Right atrium auricular region (tissue), 2 donors: ENCODE measurements at regions not wholly inside any gene's neighbourhood (a gene's known extent, or its start where the extent isn't known, plus 50 kb on each side); places are given as distances from the start of the nearest gene placed in this dataset.
"Not testable (repeated sequence)": the region's sequence is repeated elsewhere in the genome, so short reads cannot be mapped to it uniquely, and the experiment has no call there.

Source experiments
- DNase-seq: peaks from one replicate; pipeline ENCODE4 v3.0.0-alpha.2; 2019; ENCODE audit warnings: low spot score
- H3K27ac ChIP-seq, 2 donors: fragments of 200-600 bp; sonication (generic); 1 replicate in 1 of 2; 2 replicates in 1 of 2; pipeline ENCODE4 v1.5.1; 2016 to 2019
- H3K27me3 ChIP-seq, 2 donors: fragments of 200-600 bp; sonication (generic); one replicate each; pipeline versions ENCODE4 v1.5.1 to v1.6.0; 2017 to 2019
- H3K36me3 ChIP-seq: fragments of 200-600 bp; sonication (generic); one replicate; pipeline ENCODE4 v1.5.1; 2016
- H3K4me1 ChIP-seq, 2 donors: fragments of 200-600 bp; sonication (generic); one replicate each; pipeline versions ENCODE4 v1.5.1 to v1.6.0; 2017 to 2019
- H3K4me3 ChIP-seq, 2 donors: fragments of 200-600 bp; sonication (generic); 1 replicate in 1 of 2; 2 replicates in 1 of 2; pipeline ENCODE4 v1.5.1; 2017 to 2019; ENCODE audit warnings: mild to moderate bottlenecking in 1 of 2, moderate library complexity in 1 of 2
- H3K9me3 ChIP-seq, 2 donors: fragments of 200-600 bp; sonication (generic); one replicate each; pipeline ENCODE4 v1.5.1; 2019
- CTCF ChIP-seq, 2 donors: fragments of 200-600 bp; sonication (generic); IDR thresholded peaks; one replicate each; pipeline ENCODE4 v1.5.1; 2019; ENCODE audit warnings: antibody characterized with exemption in 2 of 2

DNA sequence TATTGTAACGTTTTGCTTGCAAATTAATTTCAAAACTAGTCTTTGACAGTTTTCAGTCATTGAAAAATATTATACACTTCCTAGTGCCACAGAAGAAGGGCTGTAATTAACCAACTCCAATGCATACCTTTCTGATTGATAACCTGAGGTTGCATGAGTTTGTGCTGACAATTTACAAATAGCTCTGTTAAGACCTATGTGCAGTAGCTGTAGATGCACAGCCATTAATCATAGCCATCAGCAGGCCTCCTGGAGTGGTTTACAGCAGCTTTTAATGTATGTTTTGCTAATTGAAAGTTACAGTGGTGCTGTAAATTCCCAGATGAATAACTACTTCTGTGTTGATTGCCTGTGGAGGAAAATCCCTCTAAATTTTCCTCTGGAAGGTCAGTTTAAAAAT, 758.1 kb downstream of the SH3BGRL start:
- Histone ChIP-seq H3K4me3 (no peak overlapping the region), H3K27ac (no peak overlapping the region), H3K9me3 (no peaks in the 10 kb centered on the region), H3K36me3 (no peaks in the 10 kb centered on the region), H3K27me3 (no peaks in the 10 kb centered on the region), H3K4me1 (no peaks in the 10 kb centered on the region)
- no peak for DNase-seq
- TF ChIP-seq CTCF (IDR thresholded peaks at IDR 0.05), result no peak

GRCh38 chrX:81974413-81974812, 772.5 kb downstream of the SH3BGRL start:
- not testable (repeated sequence) for DNase-seq, H3K27ac ChIP-seq, H3K9me3 ChIP-seq, H3K27me3 ChIP-seq, H3K36me3 ChIP-seq, H3K4me1 ChIP-seq, H3K4me3 ChIP-seq

DNA sequence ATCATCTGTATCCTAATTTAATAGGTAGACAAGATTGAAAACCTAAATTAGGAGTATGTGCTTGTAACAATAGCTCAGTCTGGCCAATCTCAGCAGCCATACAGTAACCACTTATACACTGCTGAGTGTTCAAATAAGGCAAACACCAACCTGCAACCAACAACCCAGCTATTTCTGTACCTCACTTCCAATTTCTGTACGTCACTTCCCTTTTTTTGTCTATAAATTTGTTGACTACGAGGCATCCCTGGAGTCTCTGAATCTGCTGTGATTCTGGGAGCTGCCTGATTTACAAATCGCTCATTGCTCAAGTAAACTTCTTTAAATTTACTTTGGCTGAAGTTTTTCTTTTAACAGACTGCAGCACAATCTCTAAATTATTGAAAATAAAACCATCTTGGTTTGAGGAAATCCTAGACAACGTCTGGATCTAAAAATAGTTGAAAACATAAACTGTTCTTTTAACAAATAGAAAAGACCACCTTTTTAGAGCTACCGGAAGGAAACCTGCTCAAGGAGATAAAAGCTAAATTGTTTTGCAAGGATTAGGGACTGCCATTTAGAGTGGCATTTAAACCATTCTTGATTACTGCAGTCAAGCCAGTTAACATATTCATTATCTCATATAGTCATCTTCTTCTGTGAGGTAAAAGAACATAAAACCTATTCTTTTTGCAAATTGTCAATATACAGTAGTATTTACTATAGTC, 778.1 kb downstream of the SH3BGRL start:
- Histone ChIP-seq H3K4me3 (no peak overlapping the region), H3K27me3 (no peaks in the 10 kb centered on the region), H3K36me3 (no peaks in the 10 kb centered on the region), H3K9me3 (no peaks in the 10 kb centered on the region), H3K4me1 (no peaks in the 10 kb centered on the region), H3K27ac (no peak overlapping the region)
- no peak for TF ChIP-seq CTCF (IDR thresholded peaks at IDR 0.05)
- DNase-seq, result no peak

- H3K4me3 ChIP-seq, H3K4me1 ChIP-seq, H3K27me3 ChIP-seq, DNase-seq, H3K9me3 ChIP-seq, H3K27ac ChIP-seq, H3K36me3 ChIP-seq: not testable (repeated sequence)
Observed at GRCh38 chrX:81987217-81987616, 785.3 kb downstream of the SH3BGRL start.

DNA sequence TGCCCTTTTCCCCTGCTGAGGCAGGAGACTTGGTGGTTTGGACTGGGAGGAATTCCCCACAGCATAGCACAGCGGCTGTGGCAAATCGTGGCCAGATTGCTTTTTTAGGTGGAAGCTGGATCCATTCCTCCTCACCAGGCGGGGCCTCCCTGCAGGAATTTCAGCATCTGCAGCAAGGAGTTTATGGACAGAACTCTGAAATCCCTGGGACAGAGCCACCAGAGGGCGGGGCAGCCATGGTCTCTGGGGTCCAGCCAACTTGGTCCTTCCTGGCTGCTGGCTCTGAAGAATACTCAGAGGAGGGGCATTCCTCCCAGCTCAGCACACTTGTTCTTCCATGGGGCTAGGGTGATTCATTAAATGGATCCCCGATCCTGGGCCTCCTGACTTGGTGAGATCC, 794.3 kb downstream of the SH3BGRL start:
- TF ChIP-seq CTCF (IDR thresholded peaks at IDR 0.05), result no peak
- Histone ChIP-seq H3K27ac (no peak overlapping the region), H3K9me3 (peaks cover 0 to 42% of the 10 kb centered on the region in 2 donors), H3K27me3 (no peaks in the 10 kb centered on the region), H3K36me3 (no peaks in the 10 kb centered on the region), H3K4me1 (no peaks in the 10 kb centered on the region), H3K4me3 (no peak overlapping the region)
- no peak for DNase-seq

DNA sequence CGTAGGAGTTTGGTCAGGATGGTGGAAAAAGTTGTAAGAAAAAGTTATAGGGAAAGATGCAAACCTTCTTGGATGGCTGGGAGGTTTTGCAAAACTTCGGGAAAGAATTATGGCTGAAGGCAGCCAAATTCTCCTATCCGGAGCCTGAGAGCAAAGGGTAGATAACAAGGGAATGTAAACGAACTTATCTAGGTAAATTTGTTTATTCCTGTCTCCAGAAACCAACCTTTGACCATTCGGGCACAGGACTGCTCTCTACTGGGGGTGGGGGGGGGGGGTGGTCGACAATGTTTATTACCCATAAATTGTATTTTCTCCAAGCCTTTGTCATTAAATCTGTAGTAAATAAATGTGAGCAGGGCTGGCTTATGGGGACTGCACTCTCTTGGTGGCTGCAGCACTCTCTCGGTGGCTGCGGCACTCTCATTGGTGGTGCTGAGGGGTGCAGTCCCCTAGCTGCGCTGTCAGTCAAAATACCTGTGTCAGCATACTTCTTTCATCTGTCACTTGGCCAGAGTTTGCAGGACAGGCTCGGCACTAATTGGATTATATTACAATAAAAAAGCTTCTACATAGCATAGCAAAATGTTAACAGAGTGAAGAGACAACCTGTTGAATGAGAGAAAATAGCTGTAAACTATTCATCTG, 827.8 kb downstream of the SH3BGRL start:
- H3K27ac ChIP-seq, result no peak overlapping the region
- H3K9me3 ChIP-seq, result peaks cover 3 to 15% of the 10 kb centered on the region in 2 donors
- no peaks in the 10 kb centered on the region for H3K27me3 ChIP-seq
- no peak for TF ChIP-seq CTCF (IDR thresholded peaks at IDR 0.05)
- H3K36me3 ChIP-seq, result no peaks in the 10 kb centered on the region
- no peaks in the 10 kb centered on the region for H3K4me1 ChIP-seq
- no peak for DNase-seq
- no peak overlapping the region for H3K4me3 ChIP-seq

DNA sequence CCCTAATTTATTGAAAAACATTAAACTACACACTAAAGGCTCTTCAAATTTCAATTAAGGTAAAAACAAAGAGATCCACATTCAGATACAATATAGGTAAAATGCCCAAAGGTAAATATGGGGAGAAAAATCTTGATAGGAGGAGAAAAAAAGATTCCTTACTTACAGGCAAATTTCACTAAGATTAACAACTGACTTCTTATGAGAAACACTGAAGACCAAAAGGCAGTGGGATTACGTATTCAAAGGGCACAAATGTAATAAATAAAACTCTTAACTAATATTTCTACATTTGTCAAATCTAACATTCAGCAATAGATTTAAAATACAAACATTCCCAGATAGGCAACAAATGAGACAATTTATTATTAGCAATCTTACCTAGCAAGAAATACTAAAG, 829.3 kb downstream of the SH3BGRL start:
- Histone ChIP-seq H3K4me3 (no peak overlapping the region), H3K4me1 (no peaks in the 10 kb centered on the region), H3K27me3 (no peaks in the 10 kb centered on the region), H3K9me3 (peaks cover 3 to 15% of the 10 kb centered on the region in 2 donors), H3K27ac (no peak overlapping the region), H3K36me3 (no peaks in the 10 kb centered on the region)
- no peak for TF ChIP-seq CTCF (IDR thresholded peaks at IDR 0.05)
- DNase-seq, result no peak
